Colonic mucosa (tissue), 4 donors: ENCODE measurements at regions not wholly inside any gene's neighbourhood (a gene's known extent, or its start where the extent isn't known, plus 50 kb on each side); places are given as distances from the start of the nearest gene placed in this dataset.

Experiments used
- DNase-seq: peaks from one replicate; pipeline ENCODE4 v3.0.0-alpha.2; 2020
- H3K27ac ChIP-seq: fragments of 200-600 bp; one replicate; pipeline ENCODE4 v1.8.0; 2021
- H3K27me3 ChIP-seq: fragments of 200-600 bp; one replicate; pipeline ENCODE4 v1.8.0; 2021
- H3K36me3 ChIP-seq: fragments of 200-600 bp; one replicate; pipeline ENCODE4 v1.8.0; 2021
- H3K4me1 ChIP-seq: fragments of 200-600 bp; one replicate; pipeline ENCODE4 v1.8.0; 2021; ENCODE audit warnings: mild to moderate bottlenecking
- H3K4me3 ChIP-seq: fragments of 200-600 bp; one replicate; pipeline ENCODE4 v1.8.0; 2021
- H3K9ac ChIP-seq, 2 donors: one replicate each; pipeline ENCODE4 v1.7.0; 2013; ENCODE audit warnings: control low read depth in 2 of 2, low read depth in 2 of 2, low read length in 2 of 2
- H3K9me3 ChIP-seq: fragments of 200-600 bp; one replicate; pipeline ENCODE4 v1.8.0; 2021
- intact Hi-C: fragments of 100-400 bp; cut with DNase I; formaldehyde crosslinking; loops from one replicate; pipeline ENCODE4 v1.14.1; 2022
- TF ChIP-seq, protein P1 (sequence below): fragments of 200-600 bp; IDR thresholded peaks from one replicate; pipeline ENCODE4 v1.8.0; 2022; ENCODE audit warnings: antibody characterized with exemption, mild to moderate bottlenecking
- donor health status: healthy.
- donor health status: DM: no; HTN: no; CAD: no.
- donor health status: DM: no; HTN: no; CAD: no.

DNA sequence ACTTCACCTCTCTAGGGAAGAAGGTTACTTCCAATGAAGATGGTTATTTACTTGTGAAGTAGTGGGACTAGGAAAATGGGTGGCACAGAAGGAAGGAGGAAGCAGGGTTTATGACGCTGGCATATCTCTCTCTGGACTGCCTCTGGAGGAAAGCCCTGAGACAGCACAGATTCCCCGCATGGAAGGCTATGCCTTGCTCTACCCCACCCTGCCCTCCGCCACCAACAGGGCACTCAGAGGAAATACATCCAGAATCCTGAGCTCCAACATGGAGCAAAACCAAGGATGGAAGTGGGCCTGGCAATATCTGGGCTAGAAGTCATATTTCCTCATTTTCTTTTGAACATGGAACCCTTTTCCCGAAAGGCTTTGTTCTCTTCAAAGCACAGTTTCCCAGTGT lies 346.9 kb downstream of the ZSWIM6 start:
- TF ChIP-seq, protein P1, sequence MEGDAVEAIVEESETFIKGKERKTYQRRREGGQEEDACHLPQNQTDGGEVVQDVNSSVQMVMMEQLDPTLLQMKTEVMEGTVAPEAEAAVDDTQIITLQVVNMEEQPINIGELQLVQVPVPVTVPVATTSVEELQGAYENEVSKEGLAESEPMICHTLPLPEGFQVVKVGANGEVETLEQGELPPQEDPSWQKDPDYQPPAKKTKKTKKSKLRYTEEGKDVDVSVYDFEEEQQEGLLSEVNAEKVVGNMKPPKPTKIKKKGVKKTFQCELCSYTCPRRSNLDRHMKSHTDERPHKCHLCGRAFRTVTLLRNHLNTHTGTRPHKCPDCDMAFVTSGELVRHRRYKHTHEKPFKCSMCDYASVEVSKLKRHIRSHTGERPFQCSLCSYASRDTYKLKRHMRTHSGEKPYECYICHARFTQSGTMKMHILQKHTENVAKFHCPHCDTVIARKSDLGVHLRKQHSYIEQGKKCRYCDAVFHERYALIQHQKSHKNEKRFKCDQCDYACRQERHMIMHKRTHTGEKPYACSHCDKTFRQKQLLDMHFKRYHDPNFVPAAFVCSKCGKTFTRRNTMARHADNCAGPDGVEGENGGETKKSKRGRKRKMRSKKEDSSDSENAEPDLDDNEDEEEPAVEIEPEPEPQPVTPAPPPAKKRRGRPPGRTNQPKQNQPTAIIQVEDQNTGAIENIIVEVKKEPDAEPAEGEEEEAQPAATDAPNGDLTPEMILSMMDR = no peak
- Histone ChIP-seq H3K36me3 (no peaks in the 10 kb centered on the region), H3K4me1 (peaks cover 8% of the 10 kb centered on the region), H3K9ac (no peak overlapping the region), H3K27me3 (no peaks in the 10 kb centered on the region), H3K9me3 (no peaks in the 10 kb centered on the region), H3K4me3 (no peak overlapping the region), H3K27ac (no peak overlapping the region)
- intact Hi-C loops = loop anchor here (10.0 kb wide), 1 partner anchor 136 kb away; no protein-coding TSS in a partner anchor
- DNase-seq = peak; percentile 58

DNA sequence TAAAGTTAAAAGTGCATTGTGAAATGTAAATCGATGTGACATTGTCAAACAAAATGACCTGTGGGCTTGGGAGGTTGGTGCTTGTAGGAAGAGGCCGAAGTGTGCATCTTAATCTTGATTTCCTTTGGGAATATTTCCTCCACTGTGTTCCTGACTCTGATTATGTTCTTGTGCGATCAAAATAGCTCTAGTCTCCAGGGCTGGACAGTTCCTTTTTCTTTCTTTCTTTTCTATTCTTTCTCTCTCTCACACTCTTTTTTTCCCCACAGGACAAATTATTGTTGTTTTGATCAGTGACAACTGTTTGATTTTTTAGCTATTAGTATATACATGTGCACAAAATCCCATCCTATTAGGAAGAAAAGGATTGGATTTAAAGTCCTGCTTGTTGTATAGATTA lies 347.5 kb downstream of the ZSWIM6 start:
- H3K9me3 ChIP-seq = no peaks in the 10 kb centered on the region
- DNase-seq = no peak
- no peak overlapping the region for H3K9ac ChIP-seq
- no peak overlapping the region for H3K27ac ChIP-seq
- H3K27me3 ChIP-seq = no peaks in the 10 kb centered on the region
- intact Hi-C loops = loop anchor here (10.0 kb wide), 1 partner anchor 135 kb away; no protein-coding TSS in a partner anchor
- H3K4me1 ChIP-seq = peaks cover 4% of the 10 kb centered on the region
- H3K36me3 ChIP-seq = no peaks in the 10 kb centered on the region
- H3K4me3 ChIP-seq = no peak overlapping the region
- TF ChIP-seq, protein P1 = no peak

DNA sequence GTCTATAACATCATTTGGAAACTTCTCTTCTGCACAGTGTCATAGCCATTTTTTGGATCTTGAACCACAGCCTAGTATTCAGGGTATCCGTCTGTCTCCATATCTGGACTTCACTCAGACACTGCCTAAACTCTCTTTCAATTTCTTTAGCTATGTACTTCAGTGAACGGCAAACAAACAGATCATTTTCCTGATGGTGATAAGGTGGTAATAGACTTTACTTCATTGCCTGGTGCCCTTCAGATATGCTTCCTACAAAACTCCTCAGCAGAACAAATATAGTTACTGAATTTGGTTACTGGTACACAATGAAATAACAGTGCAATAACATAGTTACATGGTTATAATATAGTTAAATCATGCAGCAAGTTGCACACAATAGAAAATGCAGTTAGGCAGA lies 348.2 kb downstream of the ZSWIM6 start:
- no peaks in the 10 kb centered on the region for H3K36me3 ChIP-seq
- no peak overlapping the region for H3K9ac ChIP-seq
- peaks cover 4% of the 10 kb centered on the region for H3K4me1 ChIP-seq
- no peak for DNase-seq
- no peak overlapping the region for H3K4me3 ChIP-seq
- H3K9me3 ChIP-seq = no peaks in the 10 kb centered on the region
- TF ChIP-seq, protein P1 = no peak
- intact Hi-C loops = no loop called here
- no peak overlapping the region for H3K27ac ChIP-seq
- no peaks in the 10 kb centered on the region for H3K27me3 ChIP-seq

DNA sequence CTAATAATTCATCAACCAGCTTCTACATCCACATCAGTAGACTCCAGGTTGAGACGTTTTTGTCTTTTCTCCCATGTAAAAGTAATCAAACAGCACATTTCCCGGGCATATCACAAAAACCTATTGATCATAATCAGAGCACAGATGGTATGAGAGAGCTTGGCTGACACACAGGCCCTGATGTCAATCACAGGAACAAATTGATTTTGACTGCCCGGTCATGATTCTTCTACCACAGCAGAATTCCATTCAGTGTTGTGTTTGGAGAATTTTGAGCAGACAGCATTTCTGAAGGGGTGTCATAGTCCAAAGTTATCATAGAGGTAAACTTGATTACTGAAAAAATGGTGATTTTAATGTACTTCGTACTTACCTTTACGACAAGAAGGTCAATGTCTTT lies 351.1 kb downstream of the ZSWIM6 start:
- Histone ChIP-seq H3K9ac (no peak overlapping the region), H3K27me3 (no peaks in the 10 kb centered on the region), H3K4me1 (no peaks in the 10 kb centered on the region), H3K27ac (no peak overlapping the region), H3K9me3 (no peaks in the 10 kb centered on the region), H3K36me3 (no peaks in the 10 kb centered on the region), H3K4me3 (no peak overlapping the region)
- DNase-seq = no peak
- TF ChIP-seq, protein P1 = no peak
- intact Hi-C loops = no loop called here

DNA sequence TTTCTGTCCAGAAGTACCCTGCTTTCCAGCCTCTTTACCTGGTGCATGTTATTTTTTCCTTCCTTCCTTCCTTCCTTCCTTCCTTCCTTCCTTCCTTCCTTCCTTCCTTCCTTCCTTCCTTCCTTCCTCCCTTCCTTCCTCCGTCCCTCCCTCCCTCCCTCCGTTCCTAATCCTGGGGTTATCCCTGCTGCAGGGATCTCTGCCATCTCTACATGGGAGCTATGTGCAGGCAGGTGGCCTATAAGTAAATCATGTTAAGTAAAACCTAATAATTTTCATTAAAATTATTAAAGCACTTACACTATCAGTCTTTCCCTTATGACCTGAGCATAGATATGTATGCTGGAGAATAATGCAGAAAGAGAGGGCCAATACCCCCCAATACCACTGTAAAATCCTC lies 351.9 kb downstream of the ZSWIM6 start:
- intact Hi-C loops = no loop called here
- Histone ChIP-seq H3K4me3 (no peak overlapping the region), H3K4me1 (no peaks in the 10 kb centered on the region), H3K9ac (no peak overlapping the region), H3K27me3 (no peaks in the 10 kb centered on the region), H3K27ac (no peak overlapping the region), H3K9me3 (no peaks in the 10 kb centered on the region), H3K36me3 (no peaks in the 10 kb centered on the region)
- TF ChIP-seq, protein P1 = no peak
- DNase-seq = no peak
